Caco-2 (cell line): ENCODE measurements at regions not wholly inside any gene's neighbourhood (a gene's known extent, or its start where the extent isn't known, plus 50 kb on each side); places are given as distances from the start of the nearest gene placed in this dataset.

Source experiments
- BruUV-seq: library from RNA; stranded (reverse); fragments of 400-500 nt; replicated peaks from 2 replicates; lab custom pipeline; 2021; lab: Mats Ljungman, UMichigan
- CTCF ChIA-PET: fragments of 300-600 bp; sonication (Branson Sonifier 250); formaldehyde crosslinking; loops from one replicate; lab custom pipeline; 2022; ENCODE audit warnings: antibody characterized with exemption; lab: Charles Lee
- POLR2A ChIA-PET: fragments of 300-600 bp; sonication (Branson Sonifier 250); formaldehyde crosslinking; loops from one replicate; lab custom pipeline; 2022; ENCODE audit warnings: antibody characterized with exemption; lab: Charles Lee
- DNase-seq, 2 experiments: peaks; one replicate each; pipeline versions ENCODE4 v3.0.0 to v3.0.0-alpha.2; 2020 to 2022
- H3K27me3 ChIP-seq: replicated peaks from 2 replicates; pipeline ENCODE4 v1.6.0; 2011; ENCODE audit warnings: low read length; ENCODE audit not compliant: control insufficient read depth, insufficient read depth
- H3K36me3 ChIP-seq: 2 replicates; pipeline ENCODE4 v1.5.1; 2011; ENCODE audit warnings: low read length; ENCODE audit not compliant: control insufficient read depth, insufficient read depth
- H3K4me1 ChIP-seq: fragments of 250-450 bp; sonication (Bioruptor Pico); 2 replicates; pipeline ENCODE4 v1.5.1; 2020; ENCODE audit warnings: mild to moderate bottlenecking
- H3K4me3 ChIP-seq: 2 replicates; pipeline ENCODE4 v1.5.1; 2011; ENCODE audit warnings: low read depth, mild to moderate bottlenecking, control low read depth, low read length
- H3K9me3 ChIP-seq: fragments of 250-450 bp; sonication (Bioruptor Pico); 2 replicates; pipeline ENCODE4 v1.5.1; 2020; ENCODE audit warnings: mild to moderate bottlenecking, moderate library complexity
- H3K27ac Mint-ChIP-seq: one replicate; pipeline ENCODE4 v1.8.0; 2022; ENCODE audit warnings: mixed read lengths; ENCODE audit not compliant: unreplicated experiment
- H3K27me3 Mint-ChIP-seq: one replicate; pipeline ENCODE4 v1.8.0; 2022; ENCODE audit warnings: mixed read lengths; ENCODE audit not compliant: insufficient read depth, unreplicated experiment
- H3K36me3 Mint-ChIP-seq: one replicate; pipeline ENCODE4 v1.8.0; 2022; ENCODE audit warnings: mild to moderate bottlenecking, mixed read lengths; ENCODE audit not compliant: insufficient read depth, unreplicated experiment
- H3K4me1 Mint-ChIP-seq: one replicate; pipeline ENCODE4 v1.8.0; 2022; ENCODE audit warnings: low read depth, mixed read lengths; ENCODE audit not compliant: unreplicated experiment
- H3K4me3 Mint-ChIP-seq: one replicate; pipeline ENCODE4 v1.8.0; 2022; ENCODE audit warnings: mild to moderate bottlenecking, moderate library complexity, mixed read lengths; ENCODE audit not compliant: unreplicated experiment
- H3K9me3 Mint-ChIP-seq: one replicate; pipeline ENCODE4 v1.8.0; 2022; ENCODE audit warnings: mixed read lengths; ENCODE audit not compliant: unreplicated experiment
- intact Hi-C: fragments of 100-400 bp; cut with micrococcal nuclease; formaldehyde crosslinking; loops from one replicate; pipeline ENCODE4 v1.10.0; 2022; ENCODE audit not compliant: unreplicated experiment
- TF ChIP-seq, protein P1 (sequence below), 2 experiments: fragments of 200-600 bp in 1 of 2; IDR thresholded peaks; 1 replicate in 1 of 2; 2 replicates in 1 of 2; pipeline versions ENCODE4 v1.5.1 to v1.8.0; 2011 to 2022; ENCODE audit warnings: antibody characterized with exemption in 1 of 2, control low read depth in 1 of 2, inconsistent platforms in 1 of 2, low read depth in 1 of 2, low read length in 1 of 2, mild to moderate bottlenecking in 1 of 2, moderate library complexity in 1 of 2; ENCODE audit not compliant: insufficient read depth in 1 of 2, severe bottlenecking in 1 of 2, unreplicated experiment in 1 of 2

DNA sequence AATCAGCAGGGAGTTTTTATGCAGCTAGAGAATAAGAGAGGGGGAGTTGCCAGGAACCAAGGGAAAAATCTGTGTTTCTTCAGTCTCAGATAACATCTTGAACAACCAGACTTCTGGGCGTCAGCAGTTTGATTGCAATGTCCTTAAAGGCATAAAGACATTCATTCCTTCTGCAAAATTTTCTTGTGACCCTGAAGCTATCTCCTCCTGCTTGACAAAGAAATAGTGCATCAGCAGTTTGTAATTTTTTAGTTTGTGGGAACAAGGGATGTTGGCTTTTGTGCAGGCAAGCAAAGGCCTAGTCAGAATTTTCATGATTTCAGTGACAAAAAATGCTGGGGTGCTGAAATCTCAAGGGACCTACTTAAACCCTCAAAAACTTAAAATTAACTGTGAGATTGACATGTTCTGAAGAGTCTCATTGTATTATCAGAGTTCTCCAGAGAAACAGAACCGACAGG, 125.8 kb upstream of the UNC5C start:
- Histone ChIP-seq H3K27me3 (no peaks in the 10 kb centered on the region), H3K36me3 (no peaks in the 10 kb centered on the region), H3K4me3 (no peak overlapping the region), H3K4me1 (no peaks in the 10 kb centered on the region), H3K9me3 (no peaks in the 10 kb centered on the region)
- Mint-ChIP-seq H3K27me3 (no peaks in the 10 kb centered on the region), H3K4me1 (no peaks in the 10 kb centered on the region), H3K36me3 (no peaks in the 10 kb centered on the region), H3K9me3 (no peaks in the 10 kb centered on the region), H3K4me3 (no peak overlapping the region), H3K27ac (no peak overlapping the region)
- CTCF ChIA-PET: no interaction called here
- TF ChIP-seq, protein P1, sequence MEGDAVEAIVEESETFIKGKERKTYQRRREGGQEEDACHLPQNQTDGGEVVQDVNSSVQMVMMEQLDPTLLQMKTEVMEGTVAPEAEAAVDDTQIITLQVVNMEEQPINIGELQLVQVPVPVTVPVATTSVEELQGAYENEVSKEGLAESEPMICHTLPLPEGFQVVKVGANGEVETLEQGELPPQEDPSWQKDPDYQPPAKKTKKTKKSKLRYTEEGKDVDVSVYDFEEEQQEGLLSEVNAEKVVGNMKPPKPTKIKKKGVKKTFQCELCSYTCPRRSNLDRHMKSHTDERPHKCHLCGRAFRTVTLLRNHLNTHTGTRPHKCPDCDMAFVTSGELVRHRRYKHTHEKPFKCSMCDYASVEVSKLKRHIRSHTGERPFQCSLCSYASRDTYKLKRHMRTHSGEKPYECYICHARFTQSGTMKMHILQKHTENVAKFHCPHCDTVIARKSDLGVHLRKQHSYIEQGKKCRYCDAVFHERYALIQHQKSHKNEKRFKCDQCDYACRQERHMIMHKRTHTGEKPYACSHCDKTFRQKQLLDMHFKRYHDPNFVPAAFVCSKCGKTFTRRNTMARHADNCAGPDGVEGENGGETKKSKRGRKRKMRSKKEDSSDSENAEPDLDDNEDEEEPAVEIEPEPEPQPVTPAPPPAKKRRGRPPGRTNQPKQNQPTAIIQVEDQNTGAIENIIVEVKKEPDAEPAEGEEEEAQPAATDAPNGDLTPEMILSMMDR (IDR thresholded peaks at IDR 0.05; ENCODE audit: insufficient read depth in 1 of 2, low read depth in 1 of 2, low read length in 1 of 2, severe bottlenecking in 1 of 2, unreplicated experiment in 1 of 2): no peak
- DNase-seq: no peak
- POLR2A ChIA-PET: no interaction called here
- intact Hi-C loops: no loop called here
- BruUV-seq: no TSS peak

DNA sequence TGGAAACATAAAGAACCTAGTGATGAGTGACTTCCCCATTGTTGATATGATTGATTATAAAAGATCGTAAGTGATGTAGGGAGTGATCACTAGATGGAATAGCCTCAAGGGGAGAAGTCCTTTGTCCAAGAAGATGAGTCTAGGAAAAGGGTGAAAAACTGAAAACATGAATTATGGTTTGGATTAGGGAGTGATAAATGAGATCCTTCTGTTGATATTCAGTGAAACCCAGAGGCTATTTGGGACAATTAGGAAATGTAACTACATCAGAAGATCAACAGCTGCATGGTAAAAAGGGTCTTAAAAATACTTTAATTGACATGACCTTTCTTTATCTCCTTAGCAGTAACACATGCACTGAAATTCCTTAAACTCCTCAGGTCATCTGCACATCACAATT, 124.0 kb upstream of the UNC5C start:
- H3K36me3 Mint-ChIP-seq: no peaks in the 10 kb centered on the region
- intact Hi-C loops: no loop called here
- H3K4me3 Mint-ChIP-seq: no peak overlapping the region
- Histone ChIP-seq H3K4me1 (no peaks in the 10 kb centered on the region), H3K9me3 (no peaks in the 10 kb centered on the region), H3K4me3 (no peak overlapping the region), H3K27me3 (no peaks in the 10 kb centered on the region), H3K36me3 (no peaks in the 10 kb centered on the region)
- no peak for DNase-seq
- no peaks in the 10 kb centered on the region for H3K4me1 Mint-ChIP-seq
- BruUV-seq: no TSS peak
- TF ChIP-seq, protein P1 (IDR thresholded peaks at IDR 0.05; ENCODE audit: insufficient read depth in 1 of 2, low read depth in 1 of 2, low read length in 1 of 2, severe bottlenecking in 1 of 2, unreplicated experiment in 1 of 2): no peak
- ChIA-PET POLR2A (no interaction called here), CTCF (no interaction called here)
- H3K27ac Mint-ChIP-seq: no peak overlapping the region
- no peaks in the 10 kb centered on the region for H3K27me3 Mint-ChIP-seq
- H3K9me3 Mint-ChIP-seq: no peaks in the 10 kb centered on the region

DNA sequence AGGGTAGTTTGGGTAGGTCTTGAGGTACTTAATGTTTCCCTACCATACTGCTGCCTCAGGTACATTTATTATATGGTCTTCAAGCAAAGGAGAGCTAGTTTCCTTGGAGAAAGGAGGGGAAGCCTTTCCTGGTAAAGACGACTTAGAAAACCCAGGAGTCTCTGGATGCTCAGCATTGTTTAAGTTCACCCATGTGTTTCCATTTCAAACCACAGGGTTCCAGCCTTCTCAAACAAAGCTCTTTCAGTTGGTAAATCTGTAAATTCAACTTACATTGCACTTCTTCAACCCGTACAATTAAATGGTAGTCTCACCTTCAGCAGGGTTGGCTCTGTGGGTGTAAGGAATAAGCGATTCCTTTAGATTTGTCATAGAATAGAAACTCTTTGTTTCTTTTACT, 111.9 kb upstream of the UNC5C start:
- Histone ChIP-seq H3K36me3 (no peaks in the 10 kb centered on the region), H3K27me3 (no peaks in the 10 kb centered on the region), H3K9me3 (no peaks in the 10 kb centered on the region), H3K4me1 (no peaks in the 10 kb centered on the region), H3K4me3 (no peak overlapping the region)
- no TSS peak for BruUV-seq
- H3K27ac Mint-ChIP-seq: no peak overlapping the region
- ChIA-PET CTCF (no interaction called here), POLR2A (no interaction called here)
- peaks cover under 1% of the 10 kb centered on the region for H3K9me3 Mint-ChIP-seq
- no peak overlapping the region for H3K4me3 Mint-ChIP-seq
- H3K4me1 Mint-ChIP-seq: no peaks in the 10 kb centered on the region
- H3K36me3 Mint-ChIP-seq: no peaks in the 10 kb centered on the region
- H3K27me3 Mint-ChIP-seq: peaks cover 2% of the 10 kb centered on the region
- intact Hi-C loops: no loop called here
- TF ChIP-seq, protein P1 (IDR thresholded peaks at IDR 0.05; ENCODE audit: insufficient read depth in 1 of 2, low read depth in 1 of 2, low read length in 1 of 2, severe bottlenecking in 1 of 2, unreplicated experiment in 1 of 2): no peak
- DNase-seq: no peak
